Stimulated activated CD8-positive, alpha-beta memory T cell treated with anti-CD3 and anti-CD28 coated beads, Interleukin-12 subunit alpha, Interleukin-12 subunit beta, amount 100 ng/mL, for 24 hours (primary cell): ENCODE measurements at regions not wholly inside any gene's neighbourhood (a gene's known extent, or its start where the extent isn't known, plus 50 kb on each side); places are given as distances from the start of the nearest gene placed in this dataset.

Source experiments
- DNase-seq: peaks from one replicate; pipeline ENCODE4 v3.0.0-alpha.2; 2020; ENCODE audit errors: extremely low read depth

DNA sequence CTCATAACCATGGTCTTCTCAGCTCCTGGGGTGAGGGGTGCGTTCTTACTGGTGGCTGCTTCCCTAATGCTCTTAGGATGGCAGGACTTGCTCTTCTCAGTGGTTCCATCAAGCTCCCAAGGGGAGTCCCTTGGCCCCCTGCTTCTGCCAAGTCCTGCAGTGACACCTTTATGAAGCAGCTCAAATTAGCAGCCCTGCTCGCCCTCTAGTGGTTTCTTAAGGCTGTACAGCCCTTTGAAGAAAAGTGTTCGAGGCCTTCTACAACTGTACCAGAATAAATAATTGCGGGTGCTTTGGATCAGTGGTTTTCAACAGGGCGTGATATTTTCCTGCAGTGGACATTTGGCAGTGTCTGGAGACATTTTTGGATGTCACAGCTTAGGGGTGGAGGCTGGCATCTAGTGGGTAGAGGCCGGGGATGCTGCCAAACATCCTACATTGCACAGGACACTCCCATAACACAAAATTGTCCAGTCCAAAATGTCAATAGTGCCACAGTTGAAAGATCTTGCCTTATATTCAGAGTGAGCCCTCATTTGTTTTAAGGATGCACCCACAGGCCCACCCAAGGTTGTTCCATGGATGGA lies 204.7 kb upstream of the S100G start:
- no peak for DNase-seq

GRCh38 chrX:16451334-16451733 lies 198.6 kb upstream of the S100G start:
- no peak for DNase-seq

DNA sequence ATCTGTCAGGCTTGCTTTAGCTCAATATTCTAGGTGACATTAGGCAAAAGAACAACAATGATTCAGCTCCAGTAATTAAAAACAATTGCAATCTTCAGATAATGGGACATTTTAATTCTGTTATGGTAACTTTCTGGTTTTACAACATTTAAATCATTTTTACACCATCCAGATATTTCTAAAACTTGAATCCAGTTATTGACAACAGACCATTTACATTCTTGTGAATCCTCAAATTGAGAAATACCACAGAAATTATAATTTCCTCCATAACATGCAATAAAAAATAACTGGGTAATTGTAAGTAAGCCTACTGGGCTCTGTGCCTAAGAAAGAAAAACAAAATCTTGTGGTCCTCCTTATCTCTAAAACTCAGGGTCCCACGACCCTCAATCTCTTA lies 195.0 kb upstream of the S100G start:
- no peak for DNase-seq

DNA sequence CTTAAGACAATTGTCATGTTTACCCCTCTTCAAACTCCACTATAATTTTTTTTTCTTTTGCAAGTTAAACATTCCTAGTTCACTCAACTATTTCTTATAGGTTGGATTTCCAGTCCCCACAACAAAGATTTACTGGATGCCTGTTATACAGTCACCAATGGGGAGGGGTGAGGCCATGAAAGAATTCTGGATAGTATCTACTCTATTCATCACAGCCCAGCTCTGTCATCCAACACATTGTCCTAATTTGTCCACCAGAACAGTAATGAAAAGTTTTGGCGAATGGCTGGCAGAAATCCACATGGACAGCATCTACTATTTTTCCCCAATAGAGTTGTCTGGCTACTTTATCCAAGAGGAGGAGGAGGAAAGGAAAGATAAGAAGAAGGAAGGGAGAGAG lies 192.7 kb upstream of the S100G start:
- DNase-seq, result no peak

- DNase-seq, result no peak
Measured at GRCh38 chrX:16458208-16458607, 191.8 kb upstream of the S100G start.

DNA sequence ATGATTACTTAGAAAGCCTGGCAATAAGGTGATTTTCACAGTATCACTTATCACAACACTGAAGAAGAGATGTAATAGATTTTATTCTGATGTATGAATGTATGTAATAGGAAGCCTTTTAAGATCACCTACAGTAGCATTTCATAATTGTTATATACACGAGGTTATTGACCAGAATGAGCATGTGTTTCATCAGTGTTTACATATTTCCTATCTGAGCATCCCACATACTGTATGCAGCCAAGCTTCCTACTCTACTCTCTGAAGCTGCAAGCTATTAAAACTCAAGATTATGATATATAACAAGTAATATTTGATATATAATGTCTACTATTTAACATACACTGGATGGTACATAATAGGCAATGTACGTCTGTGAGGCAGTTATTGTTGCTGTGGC lies 190.9 kb upstream of the S100G start:
- no peak for DNase-seq

- DNase-seq, result no peak
Measured at GRCh38 chrX:16461968-16462367, 188.0 kb upstream of the S100G start.

DNA sequence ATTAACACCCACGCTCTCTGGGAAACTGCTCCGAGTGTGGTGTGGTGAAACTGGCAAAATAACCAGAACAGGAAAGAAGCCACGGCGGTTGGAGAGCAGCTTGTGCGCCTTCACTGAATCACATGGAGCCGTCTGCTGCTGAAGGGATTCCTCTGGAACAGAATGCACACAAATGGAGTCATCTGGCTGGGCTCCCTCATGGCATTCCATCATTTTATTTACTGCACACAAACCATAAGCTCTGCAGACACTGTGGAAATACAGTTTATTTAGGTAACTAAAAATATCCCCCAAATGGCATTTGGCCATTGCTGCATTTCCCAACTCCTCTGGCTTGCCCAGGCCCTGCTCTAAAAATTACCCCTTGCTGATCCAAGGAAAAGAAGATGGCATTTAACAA lies 187.0 kb upstream of the S100G start:
- DNase-seq, result no peak

GRCh38 chrX:16464369-16464768 lies 185.6 kb upstream of the S100G start:
- no peak for DNase-seq

DNA sequence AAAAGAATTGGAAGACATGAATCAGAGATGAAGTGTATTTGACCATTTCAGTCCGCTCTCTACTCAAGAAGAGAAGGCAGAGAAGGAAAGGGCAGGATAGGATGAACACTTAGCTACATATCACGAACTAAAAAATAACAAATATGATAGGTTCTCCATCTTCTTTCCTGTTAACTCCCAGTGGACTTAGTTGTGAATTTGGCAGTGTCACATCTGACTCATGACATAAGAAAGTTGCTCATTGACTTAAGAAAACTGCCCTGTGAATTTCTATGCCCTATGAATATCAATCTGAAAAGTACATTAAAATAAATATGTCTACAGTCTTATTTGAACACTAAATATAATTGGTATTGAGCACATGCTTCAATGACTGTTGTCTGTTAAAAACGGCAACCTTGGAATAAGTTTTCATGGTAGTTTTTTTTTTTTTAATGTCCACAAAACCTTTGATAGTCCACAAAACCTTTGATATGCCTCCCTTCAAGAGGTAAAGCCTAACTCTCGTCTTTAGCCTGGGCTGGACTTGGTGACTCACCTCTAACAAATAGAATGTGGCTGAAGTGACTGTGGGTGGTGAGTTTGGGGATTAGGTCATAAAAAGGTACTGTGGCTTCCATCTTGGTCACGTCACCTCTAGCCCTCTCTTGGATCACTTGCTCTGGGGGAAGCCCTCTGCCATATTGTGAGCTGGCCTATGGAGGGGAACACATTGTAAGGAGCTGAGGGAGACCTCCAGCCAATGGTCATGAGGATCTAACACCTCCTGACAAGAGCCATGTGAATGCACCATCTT lies 184.7 kb upstream of the S100G start:
- no peak for DNase-seq

- DNase-seq, result no peak
Measured at GRCh38 chrX:16466640-16467432, 183.1 kb upstream of the S100G start.

GRCh38 chrX:16469870-16470269 lies 180.1 kb upstream of the S100G start:
- DNase-seq, result no peak

GRCh38 chrX:16472345-16472744 lies 177.6 kb upstream of the S100G start:
- DNase-seq, result no peak

GRCh38 chrX:16474511-16474910 lies 175.4 kb upstream of the S100G start:
- DNase-seq, result no peak

DNA sequence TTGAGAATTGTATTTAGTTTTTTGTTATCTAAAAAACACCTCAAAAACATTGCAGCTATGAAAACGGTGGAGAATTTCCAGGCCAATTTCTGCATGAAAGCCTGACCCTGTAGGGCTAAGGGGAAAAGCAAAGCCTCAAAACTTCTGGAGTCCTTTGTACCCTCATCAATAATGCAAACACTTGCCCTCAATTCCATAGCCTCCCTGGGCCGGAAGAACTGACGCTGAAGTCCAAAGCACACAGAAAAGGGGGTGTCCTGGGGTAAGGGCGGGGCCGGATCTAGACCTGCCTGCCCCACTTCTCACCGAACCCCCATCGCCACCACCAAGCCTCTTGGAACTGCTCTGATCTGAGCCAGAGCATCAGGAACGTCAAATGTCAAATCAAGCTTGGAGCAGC lies 173.9 kb upstream of the S100G start:
- no peak for DNase-seq

DNA sequence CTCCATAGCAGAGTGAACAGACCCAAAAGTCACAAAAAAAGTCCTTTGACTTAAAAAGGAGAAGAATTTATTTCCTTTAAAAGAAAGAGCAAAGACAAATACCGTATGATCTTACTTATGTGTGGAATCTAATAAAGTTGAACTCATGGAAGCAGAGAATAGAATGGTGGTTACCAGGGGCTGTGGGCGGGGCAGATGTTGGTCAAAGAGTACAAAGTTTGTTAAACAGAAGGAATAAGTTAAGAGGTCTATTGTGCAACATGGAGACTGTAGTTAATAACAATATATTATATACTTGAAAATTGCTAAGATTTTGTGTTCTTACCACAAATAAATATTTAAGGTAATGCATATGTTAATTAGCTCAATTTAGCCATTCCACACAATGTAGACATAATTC lies 173.3 kb upstream of the S100G start:
- no peak for DNase-seq

GRCh38 chrX:16479206-16479869 lies 170.6 kb upstream of the S100G start:
- no peak for DNase-seq

DNA sequence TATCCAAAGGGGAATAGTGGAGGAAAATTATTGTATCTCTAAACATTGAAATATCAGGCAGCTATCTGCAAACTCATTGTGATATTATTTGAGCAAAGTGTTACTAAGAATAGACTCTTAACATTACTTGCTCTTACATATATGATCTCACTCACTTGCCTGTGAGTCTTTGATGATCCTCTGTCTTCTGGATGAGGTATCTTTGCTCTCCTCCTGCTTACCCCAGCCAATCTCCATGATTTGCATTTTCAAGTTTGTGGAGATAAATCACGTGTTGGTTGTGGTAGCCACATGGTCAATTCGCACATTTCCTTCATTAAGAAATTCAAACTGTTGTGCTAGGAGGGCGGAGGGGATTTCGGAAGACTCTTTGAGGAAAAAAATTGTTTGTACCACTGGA lies 169.9 kb upstream of the S100G start:
- no peak for DNase-seq

GRCh38 chrX:16484338-16484737 lies 165.6 kb upstream of the S100G start:
- DNase-seq, result peak; percentile 0

DNA sequence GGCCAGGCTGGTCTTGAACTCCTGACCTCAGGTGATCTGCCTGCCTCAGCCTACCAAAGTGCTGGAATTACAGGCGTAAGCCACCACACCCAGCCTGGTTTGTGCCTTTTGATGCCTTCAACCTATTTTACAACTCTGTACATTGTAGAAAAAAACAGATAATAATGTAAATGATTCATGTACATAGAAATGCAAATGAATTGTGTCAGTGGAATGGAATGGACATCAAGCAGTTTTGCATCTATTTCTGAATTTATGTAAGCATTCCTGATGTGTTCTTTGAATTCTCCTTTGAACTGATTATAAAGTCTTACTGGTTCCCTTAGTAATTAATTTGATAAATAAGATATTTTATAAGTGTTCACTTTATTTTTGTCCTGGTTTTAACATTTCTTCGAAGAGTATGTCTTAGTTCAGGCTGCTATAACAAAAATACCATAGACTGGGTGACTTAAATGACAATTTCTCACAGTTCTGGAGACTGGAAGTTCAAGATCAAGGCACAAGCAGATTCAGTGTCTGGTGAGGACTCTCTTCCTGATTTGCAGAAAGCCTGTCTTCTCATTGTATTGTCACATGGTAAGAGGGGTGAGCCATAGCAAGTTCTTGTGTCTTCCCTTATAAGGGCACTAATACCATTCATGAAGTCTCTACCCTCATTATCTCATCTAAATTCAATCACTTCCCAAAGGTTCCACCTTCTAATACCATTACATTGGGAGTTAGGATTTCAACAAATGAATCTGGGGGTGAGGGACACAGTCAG lies 162.2 kb upstream of the S100G start:
- DNase-seq, result no peak

GRCh38 chrX:16488959-16489358 lies 161.0 kb upstream of the S100G start:
- DNase-seq, result no peak

DNA sequence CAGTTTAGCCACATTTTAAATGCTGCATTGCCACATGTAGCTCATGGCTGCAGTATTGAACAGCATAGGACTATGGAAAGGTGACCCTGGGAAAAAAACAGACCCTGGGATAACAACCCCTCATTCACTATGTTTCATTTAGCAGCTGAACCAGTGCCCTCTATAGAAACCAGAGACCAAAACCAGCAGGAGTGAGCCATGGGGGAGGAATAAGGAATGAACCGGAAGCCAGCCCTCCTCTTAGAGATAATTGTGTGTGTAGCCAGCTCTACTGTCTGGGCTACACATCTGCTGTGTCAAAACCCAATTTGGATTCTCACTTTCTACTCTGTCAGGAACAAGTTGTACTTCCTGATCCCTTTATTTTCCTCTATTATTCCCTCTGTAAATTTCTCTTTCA lies 158.5 kb upstream of the S100G start:
- no peak for DNase-seq
